ENCODE measurements at regions not wholly inside any gene's neighbourhood (a gene's known extent, or its start where the extent isn't known, plus 50 kb on each side); places are given as distances from the start of the nearest gene placed in this dataset.

- no peak for TF ChIP-seq ZBTB40 (IDR thresholded peaks at IDR 0.05)
- no peak for TF ChIP-seq ZBTB40 (CRISPR knock-in tag; IDR thresholded peaks at IDR 0.05)
- no peak for TF ChIP-seq RFX5 (IDR thresholded peaks at IDR 0.05; ENCODE audit: low read depth, low read length)
- TF ChIP-seq ZNF232 (CRISPR knock-in tag; IDR thresholded peaks at IDR 0.05; ENCODE audit: borderline replicate concordance) = no peak
- TF ChIP-seq HNF4A (CRISPR knock-in tag; IDR thresholded peaks at IDR 0.05) = no peak
Measured at GRCh38 chr15:92705764-92706163, 50.2 kb upstream of the FAM174B start (continued).

GRCh38 chr15:92706201-92706600 lies 50.6 kb upstream of the FAM174B start:
- Histone ChIP-seq H4K20me1 (ENCODE audit: insufficient read depth, low read length) (no peaks in the 10 kb centered on the region), H3K79me2 (ENCODE audit: insufficient read depth, low read length) (no peaks in the 10 kb centered on the region), H3K4me2 (ENCODE audit: low read depth, low read length) (no peak overlapping the region), H3K4me3 (replicated peaks in 1 of 3; ENCODE audit: insufficient read depth in 1 of 3, low read depth in 2 of 3, low read length in 3 of 3) (no peak overlapping the region), H3K9me3 (ENCODE audit: low read length) (no peaks in the 10 kb centered on the region), H3K36me3 (replicated peaks in 1 of 2; ENCODE audit: control insufficient read depth in 1 of 2, insufficient read depth in 2 of 2, low read length in 2 of 2) (no peaks in the 10 kb centered on the region), H3K9ac (ENCODE audit: insufficient read depth, low read depth, low read length) (no peak overlapping the region), H3K27me3 (ENCODE audit: control insufficient read depth in 1 of 2, insufficient read depth in 2 of 2, low read length in 2 of 2) (no peaks in the 10 kb centered on the region; a peak in 2 of 5 replicates), H3K4me1 (ENCODE audit: insufficient read depth, low read length) (no peaks in the 10 kb centered on the region), H2AFZ (ENCODE audit: low read length) (no peak overlapping the region), H3K27ac (ENCODE audit: extremely low read length, insufficient read depth, low read length) (no peak overlapping the region)
- FAIRE-seq = no peak
- no TSS peak for BruUV-seq (replicated peaks)
- ATAC-seq = no peak
- ChIA-PET POLR2A (no interaction called here), CTCF (ENCODE audit: low intra/inter-chr PET ratio, low total read pairs) (no interaction called here)
- no peak for DNase-seq (ENCODE audit: low spot score)
- WGBS (ENCODE audit: low lambda C conversion rate) = 6% methylated on average over 7 of the region's 7 CpGs
- in situ Hi-C loops (cut with HindIII; ENCODE audit: extremely low pct_ligation_motif_present, low pct_unique_long_range_greater_than_20kb) (no loop called here), intact Hi-C loops (cut with micrococcal nuclease; ENCODE audit: unreplicated experiment) (no loop called here)
- TF ChIP-seq MLX (CRISPR knock-in tag; IDR thresholded peaks at IDR 0.05) (no peak), DZIP1 (CRISPR knock-in tag; IDR thresholded peaks at IDR 0.05) (no peak), ZNF12 (CRISPR knock-in tag; IDR thresholded peaks at IDR 0.05) (no peak), THRA (CRISPR knock-in tag; IDR thresholded peaks at IDR 0.05; ENCODE audit: borderline replicate concordance) (no peak)
